IPS DF 19.7 (cell line): ENCODE measurements at regions not wholly inside any gene's neighbourhood (a gene's known extent, or its start where the extent isn't known, plus 50 kb on each side); places are given as distances from the start of the nearest gene placed in this dataset.

Source experiments
- DNase-seq: peaks from one replicate; pipeline ENCODE4 v3.0.0-alpha.2; 2013; ENCODE audit warnings: low read depth, low spot score

DNA sequence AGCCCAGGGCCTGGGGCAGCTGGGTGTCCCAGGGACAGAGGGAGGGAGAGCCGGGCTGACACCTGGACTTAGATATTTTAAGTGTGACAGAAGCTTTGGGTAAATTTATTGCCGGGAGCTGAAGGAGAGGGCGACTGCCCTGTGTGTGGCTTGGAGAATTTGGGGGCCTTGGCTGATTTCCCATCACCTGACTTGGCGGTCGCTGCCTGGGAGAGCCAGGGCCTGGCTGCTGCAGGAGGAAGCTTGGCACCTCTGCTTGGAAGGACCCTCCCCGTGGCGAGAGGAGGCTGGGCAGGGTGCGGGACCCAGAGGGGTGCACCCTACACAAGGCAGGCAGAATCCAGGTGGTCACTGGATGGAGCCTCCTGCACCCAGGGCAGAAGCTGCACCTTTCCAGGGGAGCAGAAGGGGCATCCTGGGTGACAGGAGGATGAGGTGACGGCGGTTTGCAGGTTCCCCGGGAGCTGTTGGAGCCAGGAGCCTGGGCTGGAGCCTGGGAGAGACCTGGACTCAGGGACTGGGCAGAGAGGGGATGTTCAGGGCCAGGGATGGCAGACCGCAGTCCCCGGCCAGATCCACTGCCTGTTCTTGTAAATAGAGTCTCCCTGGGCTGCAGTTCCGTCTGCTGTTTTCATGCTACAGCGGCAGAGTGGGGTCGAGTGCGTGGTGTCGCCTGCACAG, 72.0 kb downstream of the RGS12 start:
- no peak for DNase-seq

DNA sequence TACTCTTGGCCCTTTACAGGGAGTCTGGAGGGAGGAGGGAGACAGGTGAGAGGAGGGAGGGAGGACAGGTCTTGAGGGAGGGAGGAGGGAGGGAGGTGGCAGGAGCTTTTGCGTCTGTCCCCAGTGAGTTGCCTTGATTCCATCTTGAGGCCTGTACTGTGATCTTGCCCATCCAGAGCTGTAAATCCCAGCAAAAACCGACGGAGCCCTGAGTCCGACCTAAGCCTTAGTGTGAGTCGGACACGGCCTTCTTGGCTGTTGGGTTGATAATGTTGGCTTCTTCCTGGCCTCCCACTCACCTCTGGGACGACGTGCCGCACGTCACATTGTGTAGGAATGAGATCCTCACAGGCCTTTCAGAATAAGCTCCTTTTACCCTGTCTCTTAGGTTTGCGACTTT, 72.5 kb downstream of the RGS12 start:
- DNase-seq: no peak

DNA sequence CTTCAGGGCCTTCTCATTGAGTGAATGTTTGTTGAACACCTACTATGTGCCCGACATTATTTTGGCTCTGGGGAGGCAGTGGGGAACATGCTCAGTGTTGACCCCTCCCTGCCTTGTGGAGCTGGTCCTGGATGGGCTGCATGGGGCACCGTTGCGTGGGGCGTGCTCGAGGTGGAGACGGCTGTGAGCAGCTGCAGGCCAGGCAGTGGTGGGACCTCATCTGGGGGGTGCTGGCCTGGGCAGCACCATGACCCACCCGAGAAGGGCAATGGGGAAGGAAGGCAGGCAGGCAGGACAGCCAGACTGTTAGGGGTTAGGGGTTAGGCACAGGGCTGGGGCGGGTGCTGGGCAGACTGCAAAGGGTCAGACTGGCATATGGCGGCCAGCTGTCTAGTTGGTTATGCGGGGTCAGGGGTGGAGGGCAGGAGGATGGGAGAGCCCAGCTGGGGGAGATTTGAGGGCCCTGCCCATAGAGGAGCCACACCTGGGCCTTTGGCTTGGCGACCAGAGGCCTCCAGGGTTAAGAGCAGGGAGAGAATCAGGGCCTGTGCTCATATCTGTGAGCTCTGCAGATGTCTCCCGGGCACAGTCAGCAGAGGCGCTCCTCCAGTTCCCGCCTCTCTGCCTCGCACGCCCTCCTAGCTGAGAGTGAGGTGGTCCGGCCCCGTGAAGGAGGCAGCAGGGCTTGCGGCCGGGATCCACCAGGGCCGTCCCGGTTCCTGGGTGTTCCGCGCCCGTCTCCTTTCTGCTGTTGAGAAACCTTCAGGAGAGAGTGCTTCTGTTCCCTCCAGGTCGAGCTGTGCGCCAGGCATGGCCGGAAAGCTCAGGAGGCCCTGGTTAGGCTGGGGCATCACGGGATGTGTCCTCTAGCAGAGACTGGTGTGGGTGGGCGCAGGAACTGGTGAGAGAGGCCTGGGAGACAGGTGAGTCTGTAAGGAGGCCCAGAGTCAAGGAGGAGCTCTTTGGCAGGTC, 73.3 kb downstream of the RGS12 start:
- DNase-seq: no peak

DNA sequence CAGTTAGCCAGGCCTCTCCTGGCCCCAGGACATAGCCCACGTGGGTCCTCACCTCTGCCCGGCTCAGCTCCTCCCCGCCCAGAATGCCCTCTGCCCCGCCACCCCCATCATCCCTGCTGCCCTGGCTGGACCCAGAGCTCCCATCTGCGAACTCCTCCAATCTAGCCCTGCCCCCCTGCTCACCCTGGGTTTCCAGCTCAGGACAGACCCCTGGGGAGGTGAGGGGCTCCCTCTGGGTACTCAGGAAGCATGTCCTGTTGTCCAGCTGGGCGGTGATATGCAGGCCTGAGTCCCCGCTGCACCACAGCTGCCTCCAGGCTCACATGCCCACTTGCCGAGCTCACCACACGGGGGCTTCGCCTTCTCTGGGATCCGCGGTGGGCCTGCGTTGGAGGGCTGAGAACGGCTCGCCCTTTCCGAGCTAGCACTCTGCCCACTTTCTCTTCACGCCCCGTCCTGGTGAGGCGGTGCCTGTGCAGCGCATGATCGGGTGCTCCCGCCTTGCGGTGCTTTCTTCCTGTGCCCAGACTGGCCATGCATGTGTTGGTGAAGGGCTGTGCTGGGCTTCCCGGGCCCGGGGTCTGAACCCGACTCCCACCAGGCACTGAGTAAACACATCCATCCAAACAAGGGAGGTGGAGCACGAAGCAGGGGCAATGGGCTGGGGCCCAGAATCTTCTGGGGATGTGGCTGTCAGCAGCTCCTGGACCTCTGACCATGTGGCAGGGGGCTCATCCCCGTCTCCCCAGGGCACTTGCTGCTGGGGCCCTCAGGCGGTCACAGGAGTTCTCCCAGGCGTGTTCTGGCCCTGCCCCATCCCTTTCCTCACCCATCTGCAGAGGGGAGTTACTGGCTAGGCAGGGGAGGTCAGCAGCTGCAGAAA, 74.3 kb downstream of the RGS12 start:
- no peak for DNase-seq

DNA sequence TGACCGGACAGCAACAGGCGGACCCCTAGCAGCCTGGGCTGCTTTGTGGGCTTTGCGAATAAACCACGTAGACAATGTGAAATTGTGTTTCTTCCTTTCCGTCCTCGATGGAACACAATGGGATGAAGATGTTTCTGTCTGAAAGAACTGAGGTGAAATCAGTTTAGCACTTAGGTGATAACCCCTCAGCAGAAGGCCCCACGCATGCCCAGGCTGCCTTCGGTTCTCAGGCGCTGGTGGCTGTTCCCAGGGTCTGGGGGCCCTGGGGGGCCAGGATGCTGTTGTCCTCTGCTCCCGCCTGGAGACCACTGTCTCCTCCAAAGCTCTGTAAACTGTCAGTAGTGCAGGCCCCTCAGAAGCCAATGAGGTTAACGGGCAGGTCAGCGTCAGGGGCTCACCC, 73.9 kb upstream of the HGFAC start:
- no peak for DNase-seq

DNA sequence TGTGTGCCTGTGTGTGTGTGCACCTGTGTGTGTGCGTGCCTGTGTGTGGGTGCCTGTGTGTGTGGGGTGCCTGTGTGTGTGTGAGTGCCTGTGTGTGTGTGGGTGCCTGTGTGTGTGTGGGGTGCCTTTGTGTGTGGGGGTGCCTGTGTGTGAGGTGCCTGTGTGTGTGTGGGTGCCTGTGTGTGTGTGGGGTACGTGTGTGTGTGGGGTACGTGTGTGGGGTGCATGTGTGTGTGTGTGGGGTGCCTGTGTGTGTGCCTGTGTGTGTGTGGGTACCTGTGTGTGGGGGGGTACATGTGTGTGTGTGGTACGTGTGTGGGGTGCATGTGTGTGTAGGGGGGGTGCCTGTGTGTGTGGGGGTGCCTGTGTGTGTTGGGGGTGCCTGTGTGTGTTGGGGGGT, 73.4 kb upstream of the HGFAC start:
- no peak for DNase-seq

DNA sequence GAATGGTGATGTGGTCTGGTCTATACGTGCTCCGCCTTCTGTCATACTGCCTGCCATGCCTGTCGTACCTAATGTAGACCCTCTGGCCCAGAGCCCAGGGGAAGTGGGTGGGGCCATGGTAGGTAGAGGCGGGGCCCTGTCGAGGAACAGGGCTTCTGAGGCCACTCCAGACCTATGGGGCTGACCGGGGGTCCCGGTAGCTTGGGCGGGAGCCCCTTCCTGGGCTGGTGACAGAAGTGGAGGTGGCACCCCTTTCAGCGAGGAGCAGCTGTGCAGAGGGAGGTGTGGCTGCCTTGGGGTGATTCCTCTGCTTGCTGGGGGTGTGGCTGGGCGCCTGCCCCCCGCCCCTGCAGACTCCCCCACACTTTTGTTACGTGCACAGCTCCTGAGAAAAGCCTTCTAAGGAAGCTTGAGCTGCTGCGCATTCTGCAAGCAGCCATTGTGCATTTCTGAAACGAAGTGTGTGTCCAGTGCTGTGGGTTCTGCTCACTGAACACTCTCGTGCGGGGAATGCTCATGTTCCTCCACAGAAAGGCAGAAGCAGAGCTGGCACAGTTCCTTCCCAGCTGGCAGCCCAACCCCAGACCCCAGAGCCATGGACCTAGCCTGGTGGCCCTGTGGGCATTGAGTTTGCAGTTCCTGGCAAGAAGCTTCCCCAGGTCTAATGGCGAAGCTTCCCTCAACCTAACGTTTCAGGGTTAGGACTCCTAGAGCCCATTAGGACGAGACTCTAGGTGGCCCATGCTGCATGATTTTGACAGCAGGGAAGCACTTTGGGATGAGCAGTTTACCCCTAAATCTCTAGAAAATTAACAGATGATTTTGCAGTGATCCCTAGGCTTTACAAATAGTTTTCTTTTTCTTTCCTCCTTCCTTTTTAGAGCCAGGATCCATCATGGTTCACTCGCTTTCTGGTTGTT, 72.7 kb upstream of the HGFAC start:
- DNase-seq: no peak

DNA sequence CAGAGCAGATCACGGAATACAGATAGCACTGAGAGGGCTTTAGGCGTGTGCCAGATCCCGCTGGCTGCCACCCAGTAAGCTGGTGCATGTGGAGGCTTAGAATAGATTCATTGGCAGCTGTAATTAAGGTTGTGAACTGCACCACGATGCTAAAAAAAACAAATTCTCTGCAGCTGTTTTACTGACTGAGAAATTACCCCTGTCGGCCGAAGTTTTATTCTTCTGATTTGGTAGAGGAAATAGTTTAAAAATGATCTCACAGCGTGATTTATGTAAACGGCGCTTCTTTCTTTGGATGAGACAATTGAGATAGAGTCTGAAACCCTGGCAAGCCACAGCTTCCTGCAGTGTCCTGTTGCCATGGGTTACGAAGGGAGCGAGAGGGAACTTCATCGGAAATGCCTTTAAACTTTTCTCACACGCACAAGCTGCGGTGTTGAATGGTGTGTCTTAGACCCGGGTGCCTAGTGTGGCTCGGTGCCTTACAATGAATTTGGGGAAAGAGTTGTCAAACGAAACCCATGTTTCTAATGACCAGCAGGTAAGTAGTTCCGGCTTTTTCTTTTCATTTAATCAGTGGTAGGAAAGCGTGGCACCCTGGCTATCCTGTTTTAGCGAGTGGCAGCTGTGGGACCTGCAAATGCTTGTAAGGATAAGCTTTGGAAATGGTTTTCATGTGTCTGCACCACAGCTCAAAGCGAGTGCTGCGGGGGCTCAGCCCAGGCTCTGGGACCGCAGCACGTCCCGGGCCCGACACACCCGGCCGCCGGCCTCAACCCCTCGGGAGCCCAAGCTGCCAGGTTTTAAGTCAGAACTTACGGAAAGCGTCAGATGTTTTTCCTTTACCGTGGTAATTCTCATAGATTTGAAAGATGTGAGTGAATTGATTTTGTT, 71.7 kb upstream of the HGFAC start:
- peak; percentile 56 for DNase-seq

DNA sequence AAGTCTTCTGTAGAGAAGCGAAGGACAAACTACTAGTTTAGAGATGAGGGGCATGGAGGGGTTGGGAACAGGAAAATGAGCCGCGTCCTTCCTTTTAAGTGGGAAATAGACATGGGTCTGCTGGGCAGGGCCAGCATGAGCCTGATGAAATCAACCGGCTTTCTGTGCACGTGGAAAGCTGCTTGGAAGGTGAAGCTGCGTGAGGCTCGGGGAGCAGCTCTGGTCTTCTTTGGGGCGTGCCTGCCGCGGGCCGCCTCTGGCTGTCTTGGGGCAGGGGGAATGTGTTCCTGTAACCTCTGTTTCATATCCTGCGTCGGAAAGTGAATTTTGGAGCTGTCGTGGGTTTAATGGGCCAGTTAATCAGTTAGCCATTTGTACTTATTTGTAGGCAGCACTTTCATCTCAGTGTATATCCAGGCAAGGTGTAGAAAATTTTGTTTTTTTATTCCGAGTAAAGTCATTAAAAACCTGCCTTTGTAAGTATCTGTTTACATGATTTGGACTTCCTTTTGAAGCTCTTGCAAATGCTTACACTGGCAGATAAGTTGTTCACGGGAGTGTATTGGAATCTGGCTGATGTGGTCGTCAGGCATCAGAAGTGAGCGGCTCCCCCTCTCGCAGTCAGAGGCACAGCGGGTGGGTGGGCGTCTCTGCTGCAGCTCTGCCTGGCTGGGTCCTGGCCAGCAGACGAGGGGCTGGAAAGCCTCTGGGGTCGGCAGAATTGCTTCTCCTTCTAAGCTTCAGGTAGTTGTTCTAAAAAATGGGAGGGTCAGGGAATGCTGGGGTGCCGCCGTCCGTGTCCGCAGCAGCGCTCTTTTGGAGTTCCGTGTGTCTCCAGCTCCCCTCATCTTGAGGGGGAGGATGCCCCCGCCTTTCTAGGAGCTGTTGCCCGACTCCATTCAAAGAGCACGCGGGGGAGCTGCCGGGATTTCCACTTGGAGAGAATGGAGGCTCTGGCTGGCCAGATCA, 70.5 kb upstream of the HGFAC start:
- DNase-seq: no peak

DNA sequence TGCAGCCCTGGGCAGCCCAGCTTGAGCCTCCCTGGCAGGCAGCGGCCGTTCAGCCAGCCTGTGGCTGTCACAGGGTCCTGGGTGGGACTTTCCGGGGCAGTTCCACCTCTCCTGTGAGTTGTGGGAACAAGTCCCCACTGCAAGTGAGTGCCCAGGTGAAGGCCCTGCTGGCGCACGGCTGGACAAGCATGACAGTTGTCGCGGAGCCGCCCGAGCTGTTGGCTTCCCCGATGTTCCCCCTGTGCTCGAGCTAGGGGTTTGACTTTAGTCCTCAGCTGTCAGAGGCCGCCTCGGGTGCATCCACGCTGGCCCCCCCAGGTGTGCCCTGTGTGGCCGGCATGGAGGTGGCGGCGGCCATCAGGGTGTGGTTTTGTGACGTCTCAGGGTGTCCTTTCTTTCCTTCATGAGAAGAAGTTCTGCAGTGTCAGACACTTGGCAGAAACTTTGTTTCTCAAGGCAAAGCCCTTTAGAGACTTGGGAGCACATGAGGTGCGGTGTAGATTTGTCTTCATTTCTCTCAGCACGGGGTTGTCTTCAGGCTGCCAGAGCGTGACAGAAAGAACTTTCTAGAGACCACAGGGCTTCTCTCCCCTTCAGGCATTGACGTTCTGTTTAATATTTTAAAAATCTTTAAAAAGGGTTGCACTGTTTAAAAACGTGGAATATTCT, 69.4 kb upstream of the HGFAC start:
- DNase-seq: no peak

DNA sequence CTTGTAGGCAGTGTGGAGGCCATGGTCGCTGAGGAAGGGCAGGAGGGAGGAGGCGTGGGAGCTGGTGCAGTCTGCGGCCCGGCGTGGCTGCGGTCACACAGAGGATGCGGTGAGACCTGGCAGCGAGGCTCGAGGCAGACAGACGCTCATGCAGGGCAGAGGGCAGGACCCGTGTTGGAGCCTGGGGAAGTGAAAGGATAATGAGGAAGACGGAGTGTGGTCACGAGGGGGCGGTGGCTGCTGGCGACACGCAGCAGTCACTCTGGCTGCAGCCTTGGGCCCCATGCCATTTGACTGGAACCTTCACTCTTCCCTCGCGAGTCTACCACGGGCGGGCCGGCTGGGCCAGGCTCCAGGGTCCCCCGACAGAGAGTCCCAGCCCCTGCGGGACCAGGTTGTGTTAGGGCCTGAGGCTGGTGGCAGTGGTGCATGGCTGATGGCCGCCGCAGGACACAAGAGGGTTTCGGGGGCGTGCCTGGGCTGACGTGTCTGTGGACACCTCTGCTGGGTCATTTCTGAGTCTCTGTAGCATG, 68.8 kb upstream of the HGFAC start:
- no peak for DNase-seq

DNA sequence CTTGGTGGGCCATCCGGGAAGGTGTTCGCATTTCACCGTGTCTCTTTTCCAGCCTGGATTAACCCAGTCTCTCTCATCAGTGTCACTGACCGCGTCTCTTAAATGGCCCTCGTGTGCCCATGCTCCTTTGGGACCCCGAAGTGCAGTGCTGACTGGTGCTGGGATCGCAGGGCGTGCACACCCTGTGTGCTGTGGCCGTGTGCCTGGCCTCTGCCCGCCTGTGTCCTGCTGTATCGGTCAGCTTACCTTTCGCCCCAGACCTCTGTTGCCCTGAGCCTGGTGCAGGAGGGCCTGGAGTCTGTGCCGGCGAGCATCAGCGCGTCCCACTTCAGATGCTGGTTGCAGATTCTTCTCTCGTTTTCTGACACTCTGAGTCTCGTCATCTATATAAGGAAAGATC, 68.3 kb upstream of the HGFAC start:
- no peak for DNase-seq

DNA sequence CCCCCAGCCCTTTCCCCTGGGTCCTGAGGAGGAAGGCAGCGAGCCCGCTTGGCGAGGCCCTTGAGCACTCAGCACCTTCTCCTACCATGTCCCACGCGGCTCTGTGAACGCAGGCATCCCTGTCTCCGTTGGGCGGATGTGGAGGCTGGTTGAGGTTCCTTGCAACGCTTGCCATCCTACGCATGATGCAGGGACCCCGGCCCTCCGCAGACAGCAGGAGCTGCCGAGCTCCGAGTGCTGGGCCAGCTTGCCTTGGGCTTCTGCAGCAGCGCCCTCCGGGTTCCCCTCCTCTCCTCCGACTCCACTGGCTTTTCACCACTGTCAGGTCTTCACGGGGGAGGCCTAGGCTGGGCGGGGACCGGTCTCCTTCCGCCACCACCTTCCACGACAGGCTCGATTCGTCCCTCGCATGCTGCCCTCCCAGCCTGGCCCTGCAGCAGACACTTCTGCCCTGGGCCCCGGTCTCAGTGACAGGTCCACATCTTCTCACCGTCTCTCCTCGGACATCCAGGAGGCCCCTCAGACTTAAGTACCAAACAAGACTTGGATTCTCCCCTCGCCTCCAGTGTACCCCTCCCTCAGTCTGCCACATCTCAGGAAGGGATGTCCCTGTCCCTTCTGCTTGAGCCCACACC, 67.6 kb upstream of the HGFAC start:
- DNase-seq: no peak

DNA sequence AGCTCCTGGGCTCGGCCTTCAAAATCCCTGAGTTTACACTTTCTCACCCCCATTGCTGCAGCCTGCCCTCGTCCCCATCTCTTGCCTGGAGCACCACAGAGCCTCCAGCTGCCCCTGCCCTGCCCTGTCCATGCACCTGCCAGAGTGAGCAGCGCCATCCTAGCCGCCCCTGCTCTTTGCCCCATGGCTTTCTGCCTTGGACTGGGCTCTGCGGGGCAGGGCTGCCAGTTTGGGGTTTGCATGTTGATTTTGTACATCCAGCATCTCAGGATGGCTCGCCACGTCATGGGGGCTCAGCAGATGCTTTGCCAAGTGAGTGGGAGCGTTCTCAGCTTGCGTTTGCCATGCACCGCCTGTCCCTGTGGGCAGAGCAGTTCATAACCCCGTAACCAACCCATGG, 67.1 kb upstream of the HGFAC start:
- no peak for DNase-seq

DNA sequence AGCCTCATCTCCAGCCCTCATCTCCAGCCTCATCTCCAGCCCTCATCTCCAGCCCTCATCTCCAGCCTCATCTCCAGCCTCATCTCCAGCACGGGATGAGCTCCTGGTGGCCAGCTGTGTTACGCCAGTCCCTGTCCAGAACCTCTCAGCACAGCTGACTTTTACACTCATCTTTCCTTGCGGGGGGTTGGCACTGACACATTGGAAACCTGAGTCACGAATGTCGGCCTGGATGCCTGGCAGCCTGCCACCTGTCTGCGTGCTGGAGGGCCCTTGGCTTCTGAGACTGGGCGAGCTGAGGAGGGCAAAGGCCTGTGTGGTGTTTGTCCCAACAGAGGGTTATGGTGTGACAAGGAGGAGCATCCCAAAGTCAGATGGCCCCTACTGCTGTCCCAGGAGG, 66.1 kb upstream of the HGFAC start:
- DNase-seq: no peak

DNA sequence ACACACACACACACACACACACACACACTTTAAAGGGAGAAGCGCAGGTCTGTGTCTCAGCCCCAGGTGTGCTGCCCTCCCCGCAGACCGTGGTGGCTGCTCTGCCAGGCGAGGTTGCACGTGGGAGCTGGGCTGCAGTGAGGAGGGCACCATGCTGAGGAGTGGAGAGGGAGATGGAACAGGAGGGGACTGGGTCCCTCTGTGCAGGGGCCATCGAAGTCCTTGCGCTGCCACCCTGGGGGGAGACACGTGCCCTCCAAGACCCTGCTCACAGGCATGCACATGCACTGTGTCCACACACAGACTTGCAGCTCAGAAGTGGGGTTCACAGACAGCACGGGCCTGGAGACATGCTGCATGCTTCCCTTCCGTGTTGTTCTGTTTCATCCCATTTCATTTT, 65.5 kb upstream of the HGFAC start:
- no peak for DNase-seq

DNA sequence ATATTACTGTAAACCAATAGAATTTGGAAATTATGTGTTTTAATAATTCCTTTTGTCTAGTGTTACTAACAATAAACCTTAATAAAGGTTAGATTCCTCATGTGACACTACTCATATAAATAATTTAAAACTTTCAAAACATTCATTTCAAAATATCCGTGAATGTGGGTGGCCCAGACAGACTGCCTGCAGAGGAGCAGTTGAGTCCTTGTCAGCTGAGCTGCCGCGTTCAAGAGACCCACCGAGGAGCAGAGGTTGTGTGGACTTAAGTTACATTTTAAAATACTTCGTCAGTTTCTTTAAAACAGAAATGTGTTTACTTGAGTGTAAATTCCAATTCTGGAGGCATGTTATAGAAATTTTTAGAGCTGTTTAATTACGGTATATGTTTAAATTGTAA, 64.2 kb upstream of the HGFAC start:
- DNase-seq: no peak
